NCI-H1092 treated with DMSO at 0.1 percent for 48 hours (cell line): ENCODE measurements at regions not wholly inside any gene's neighbourhood (a gene's known extent, or its start where the extent isn't known, plus 50 kb on each side); places are given as distances from the start of the nearest gene placed in this dataset.
A peak's percentile ranks its signal among the peaks of the same experiment; 100 is the strongest.
"Not testable (repeated sequence)": the region's sequence is repeated elsewhere in the genome, so short reads cannot be mapped to it uniquely, and the experiment has no call there.

ENCODE experiments used
- DNase-seq: peaks from one replicate; lab custom pipeline; 2025; lab: John Stamatoyannopoulos, UW

DNA sequence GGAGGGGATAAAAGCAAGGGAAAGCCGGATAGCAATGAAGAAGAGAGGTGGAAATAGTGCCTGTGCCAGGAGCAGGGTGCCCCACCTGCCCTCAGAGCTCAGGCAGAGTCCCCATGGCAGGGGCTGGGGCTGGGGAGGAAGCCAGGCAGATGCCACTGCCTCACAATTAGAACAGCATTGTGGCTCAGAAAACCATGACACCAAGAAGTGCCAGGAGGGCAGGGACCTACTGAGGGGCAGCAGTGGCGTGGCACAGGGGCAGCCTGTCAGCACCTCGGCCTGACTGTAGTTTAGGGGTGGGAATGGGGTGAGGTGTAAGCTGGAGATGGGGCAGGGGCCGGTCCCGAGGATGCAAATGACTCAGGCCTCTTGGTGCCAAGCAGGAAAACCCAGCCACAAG is 532.1 kb upstream of the B3GAT1 start:
- no peak for DNase-seq

DNA sequence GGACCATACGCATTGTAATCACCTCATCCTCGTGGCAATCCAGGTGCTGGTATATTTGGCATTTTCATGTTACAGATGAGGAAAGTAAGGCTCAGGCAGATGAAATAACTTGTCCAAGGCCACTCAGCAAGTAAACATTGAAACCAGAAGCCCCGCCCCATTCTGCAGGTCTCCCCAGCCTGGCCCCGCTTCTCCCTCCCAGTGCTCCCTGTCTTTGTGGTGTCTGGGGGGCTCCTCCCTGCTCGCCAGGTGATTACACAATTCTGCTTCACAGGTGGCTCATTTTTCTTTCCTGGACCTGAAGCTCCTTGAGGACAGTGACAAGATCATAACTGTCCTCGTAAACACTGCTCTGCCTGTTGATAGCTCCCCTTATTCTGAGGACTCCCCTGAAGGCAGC is 531.5 kb upstream of the B3GAT1 start:
- DNase-seq, result no peak

DNA sequence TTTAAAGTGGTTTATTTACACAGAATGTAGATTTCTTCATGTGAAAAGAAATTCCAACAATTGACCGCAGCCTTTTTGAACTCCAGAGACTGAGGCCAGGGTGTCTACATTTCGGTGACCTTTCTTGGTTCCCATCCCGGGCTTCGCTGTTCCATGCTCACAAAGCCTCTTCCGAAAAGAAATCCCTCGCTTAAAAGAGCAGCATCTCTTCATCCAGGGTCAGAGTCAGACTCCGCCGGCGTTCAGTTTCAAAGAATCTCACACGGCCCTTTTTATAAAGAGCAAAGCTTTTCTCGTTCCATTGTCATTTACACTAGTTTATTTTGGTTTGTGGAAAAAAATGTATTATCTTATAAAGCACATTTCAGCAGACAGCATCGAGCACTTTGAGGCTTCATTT is 530.6 kb upstream of the B3GAT1 start:
- DNase-seq, result no peak

DNA sequence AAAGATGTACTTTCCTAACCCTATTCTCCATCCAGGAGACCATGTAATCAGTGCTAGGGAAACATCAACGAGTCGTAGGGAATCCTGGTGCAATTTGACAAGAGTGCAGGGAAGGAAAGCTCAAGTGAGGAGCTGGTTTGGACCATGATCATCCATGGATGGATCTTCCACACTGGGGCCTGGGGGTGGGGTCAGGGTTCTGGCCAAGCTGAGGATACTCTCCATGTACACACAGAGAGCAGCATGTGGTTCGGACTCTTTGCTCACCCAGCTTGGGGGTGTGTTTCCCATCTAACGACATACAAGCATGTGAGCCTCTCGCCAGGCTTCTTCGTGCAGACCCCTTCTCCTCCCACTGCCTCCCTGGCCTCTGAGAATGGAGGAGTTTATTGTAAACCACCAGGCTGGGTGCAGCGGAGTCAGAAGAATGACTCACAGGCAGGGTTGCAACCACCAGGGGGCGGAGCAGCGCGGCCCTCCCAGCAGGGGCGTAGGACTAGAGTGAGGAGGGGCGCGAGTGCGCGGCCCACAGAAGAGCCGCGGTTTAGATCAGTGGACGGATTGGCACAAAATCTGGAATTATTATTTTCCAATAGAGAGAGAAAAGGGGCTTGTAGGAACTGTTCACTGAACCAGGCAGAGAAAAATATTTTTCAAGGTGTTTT is 530.0 kb upstream of the B3GAT1 start:
- DNase-seq, result not testable (repeated sequence)

DNA sequence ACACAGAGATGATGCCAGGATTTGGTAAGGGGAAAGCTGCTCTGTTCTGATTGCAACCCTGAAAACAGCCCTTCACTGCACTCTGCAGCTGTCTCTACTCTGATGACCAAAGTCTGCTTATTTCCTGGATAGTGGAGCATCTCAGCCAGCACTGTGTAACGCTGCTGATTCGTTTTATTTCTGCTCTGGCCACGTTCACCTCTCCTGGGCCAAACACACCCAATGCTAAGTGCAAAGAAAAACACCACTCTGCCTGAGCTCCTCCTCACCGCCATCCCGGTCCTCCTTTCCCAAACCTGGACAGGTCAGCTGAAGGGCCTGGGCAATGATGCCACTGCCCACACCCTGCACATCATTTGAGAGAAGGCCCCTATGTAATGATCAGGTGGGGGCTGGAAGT is 529.3 kb upstream of the B3GAT1 start:
- DNase-seq, result no peak

DNA sequence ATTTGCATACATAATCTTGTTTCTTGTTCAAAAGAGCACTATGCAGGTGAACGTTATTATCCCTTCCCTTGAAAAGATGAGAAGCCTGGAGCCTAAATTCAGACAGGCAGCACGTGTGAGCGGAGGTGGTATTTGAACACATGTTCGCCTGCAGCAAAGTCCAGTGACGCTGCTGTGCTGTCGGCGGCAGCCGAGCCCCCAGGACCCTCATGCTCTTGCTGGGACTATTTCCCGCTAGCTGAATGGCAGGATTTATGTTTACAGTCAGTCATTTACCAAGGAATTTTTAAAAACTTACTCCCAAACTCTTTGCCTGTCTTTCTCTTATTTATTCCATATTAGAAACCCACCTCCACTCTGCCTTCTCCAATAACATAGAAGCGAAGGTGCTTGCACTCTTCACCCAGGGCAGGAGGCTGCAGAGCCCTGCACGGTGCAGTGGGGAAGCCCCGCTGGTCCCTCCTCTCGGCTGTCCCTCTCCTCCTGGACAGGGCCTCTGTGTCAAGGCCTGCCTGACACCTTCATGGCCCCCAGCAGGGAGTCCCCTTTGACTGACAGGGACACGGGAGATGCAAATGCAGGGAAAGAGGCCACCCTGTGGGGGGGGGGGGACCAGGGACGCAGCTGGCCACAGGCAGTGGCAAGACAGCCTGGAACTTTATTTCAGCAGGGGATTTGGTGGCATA is 528.5 kb upstream of the B3GAT1 start:
- no peak for DNase-seq

DNA sequence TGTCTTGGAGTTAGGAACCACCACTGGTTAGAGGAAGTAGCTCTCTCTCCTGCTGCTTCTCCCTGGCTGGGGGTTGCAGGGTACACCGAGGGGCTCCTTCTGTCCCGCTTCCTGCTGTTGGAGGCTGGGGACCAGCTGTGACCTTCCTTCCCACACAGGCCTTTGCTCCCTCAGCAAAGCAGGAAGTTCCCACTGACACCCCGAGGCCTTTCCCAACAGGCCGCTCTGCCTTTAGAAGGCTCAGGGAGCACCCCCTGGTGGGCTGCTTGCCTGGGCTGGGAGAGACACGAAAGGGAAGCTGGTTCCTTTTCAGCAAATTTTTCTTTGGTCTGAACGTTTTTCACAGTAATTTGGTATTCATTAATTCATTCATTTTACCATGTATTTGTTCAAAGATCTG is 527.9 kb upstream of the B3GAT1 start:
- DNase-seq, result no peak

DNA sequence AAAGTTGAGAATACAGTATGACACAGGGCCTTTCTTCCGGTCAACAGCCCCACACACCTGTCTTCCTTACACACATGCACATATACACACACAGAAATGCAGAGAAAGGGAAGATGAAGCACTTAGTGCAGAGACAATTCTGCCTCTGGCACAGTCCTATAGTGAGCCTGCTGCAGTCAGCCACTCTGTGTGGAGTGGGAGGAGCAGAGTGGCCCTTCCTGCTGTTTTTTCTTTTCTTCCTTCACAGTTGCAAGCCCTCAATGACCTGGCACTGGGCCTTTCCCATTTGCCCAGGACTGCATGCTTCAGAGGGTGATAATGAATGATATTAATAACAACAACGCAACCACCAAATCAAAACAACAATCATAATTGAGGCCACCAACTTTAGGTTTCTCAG is 527.0 kb upstream of the B3GAT1 start:
- no peak for DNase-seq

DNA sequence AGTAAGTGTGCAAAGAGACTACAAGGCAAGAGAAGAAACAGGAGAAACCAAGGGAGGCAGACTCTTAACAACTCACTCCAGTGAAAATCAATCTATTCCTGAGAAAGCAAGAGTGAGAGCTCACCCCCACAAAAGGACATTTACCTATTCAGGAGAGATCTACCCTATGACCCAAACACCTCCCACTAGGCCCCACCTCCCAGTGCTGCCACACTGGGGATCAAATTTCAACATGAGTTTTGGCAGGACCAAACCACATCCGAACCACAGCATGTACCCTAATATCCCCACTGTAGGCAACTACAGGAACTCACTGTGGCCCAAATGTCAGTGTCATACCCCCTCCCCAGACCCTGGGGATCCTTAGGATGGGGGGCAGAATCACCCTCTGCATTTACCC is 526.2 kb upstream of the B3GAT1 start:
- DNase-seq, result no peak

DNA sequence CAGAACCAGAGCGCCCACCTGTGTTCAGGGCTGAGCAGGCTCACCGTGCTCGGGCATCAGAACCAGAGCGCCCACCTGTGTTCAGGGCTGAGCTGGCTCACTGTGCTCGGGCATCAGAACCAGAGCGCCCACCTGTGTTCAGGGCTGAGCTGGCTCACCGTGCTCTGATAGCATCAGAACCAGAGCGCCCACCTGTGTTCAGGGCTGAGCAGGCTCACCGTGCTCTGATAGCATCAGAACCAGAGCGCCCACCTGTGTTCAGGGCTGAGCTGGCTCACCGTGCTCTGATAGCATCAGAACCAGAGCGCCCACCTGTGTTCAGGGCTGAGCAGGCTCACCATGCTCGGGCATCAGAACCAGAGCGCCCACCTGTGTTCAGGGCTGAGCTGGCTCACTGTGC is 525.2 kb upstream of the B3GAT1 start:
- not testable (repeated sequence) for DNase-seq

DNA sequence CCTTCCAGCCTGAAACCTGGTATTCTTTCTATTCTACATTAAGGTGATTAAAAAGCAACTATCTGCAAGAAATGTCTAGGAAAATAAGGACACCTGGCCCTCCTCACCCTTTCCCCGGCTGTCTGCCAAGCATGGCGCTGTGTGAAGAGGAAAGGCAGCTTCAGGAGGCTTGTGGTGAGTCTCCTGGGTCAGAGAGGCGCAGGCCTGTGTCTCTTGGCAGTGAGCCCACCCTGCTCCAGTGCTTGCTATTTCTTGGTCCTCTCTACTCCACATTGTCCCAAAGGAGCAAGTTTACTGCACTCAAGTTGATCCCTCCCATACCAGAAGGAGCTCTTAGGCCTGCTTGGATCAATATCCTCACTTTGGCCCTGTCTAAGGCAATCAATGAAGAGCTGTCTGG is 520.7 kb upstream of the B3GAT1 start:
- DNase-seq, result peak; percentile 37

DNA sequence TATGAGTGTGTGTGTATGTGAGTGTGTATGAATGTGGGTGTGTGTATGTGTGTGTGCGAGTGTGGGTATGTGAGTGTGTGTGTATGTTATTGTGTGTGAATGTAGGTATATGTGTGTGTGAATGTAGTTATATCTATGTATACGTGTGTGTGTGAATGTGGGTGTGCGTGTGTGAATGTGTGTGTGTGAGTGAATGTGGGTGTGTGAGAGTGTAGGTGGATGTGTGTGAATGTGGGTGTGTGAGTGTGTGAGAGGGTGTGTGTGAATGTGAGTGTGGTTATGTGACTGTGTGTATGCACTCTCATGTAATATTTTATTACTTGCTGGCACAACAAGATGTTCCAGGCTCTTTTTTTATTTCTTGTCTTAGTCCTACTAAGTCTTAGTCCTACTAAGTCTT is 513.4 kb upstream of the B3GAT1 start:
- no peak for DNase-seq

DNA sequence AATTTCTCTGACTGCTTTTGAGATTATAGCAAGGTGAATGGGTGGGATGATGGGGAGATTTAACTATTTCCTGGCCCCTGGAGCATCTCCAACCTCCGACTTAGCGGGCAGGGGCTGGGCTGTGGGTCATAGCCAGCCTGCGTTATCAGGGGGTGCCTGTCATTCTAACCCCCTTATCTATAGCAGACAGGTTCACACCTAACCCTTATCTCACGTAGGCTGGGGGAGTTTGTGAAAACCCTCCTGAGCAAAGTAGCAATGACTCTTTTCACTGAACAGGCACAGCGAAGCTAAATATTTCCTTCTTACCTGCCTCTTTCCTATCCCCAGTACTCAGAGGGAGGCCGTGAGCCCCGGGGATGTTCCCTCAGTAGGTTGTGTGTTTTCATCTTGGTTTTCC is 511.4 kb upstream of the B3GAT1 start:
- DNase-seq, result no peak

DNA sequence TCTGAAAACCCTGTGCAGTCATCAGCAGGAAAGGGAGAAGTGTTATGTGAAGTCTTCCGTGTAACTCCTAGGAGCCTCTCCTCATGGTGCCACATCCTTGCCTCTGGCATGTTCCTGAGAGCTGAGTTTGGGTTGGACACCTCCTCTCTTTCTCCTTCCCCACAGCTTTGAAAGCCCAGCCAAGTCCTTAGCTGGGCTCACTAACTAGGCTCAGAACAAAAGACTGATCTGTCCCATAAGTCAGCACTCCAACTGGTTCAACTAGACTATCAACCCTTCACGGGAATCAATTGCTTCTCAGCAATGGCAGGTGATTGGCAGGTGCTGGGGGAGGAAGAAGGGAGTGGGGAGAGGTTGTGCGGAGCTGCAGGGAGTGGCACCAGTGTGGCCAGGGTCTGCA is 509.9 kb upstream of the B3GAT1 start:
- no peak for DNase-seq

DNA sequence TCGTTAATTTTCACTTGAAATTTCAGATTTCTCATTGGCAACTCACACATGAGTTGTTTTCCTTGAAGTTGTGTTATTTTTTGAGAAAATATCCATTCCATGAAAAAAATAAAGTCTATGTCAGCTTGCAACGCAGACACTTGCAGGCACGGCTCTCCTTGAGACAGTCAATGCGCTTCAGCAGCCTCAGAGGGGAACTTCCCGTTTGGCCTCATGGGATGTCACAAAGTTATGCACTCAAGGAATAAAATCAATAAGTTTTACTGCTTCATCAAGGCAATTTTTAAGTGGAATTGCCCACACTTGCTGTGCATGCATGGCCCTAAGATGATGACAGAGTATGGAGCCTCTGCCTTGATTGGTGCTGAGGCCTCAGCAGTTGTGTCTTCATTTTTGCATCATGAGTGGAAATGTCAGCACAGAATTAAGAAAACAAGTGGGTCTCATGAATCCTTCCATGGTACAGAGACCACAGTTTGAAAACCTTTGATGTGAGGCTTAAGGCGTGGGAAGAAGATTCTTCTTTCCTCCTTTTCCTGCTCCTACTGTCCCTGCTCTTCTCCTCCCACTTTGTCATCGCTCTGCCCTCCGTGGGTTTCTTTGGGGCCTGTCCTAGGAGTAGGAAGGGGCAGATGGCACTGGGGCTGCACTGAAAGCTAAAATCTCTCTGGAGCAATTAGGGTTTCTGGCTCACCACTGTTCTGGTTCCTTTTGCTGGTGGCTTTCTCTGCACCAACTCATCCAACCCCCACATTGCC is 509.0 kb upstream of the B3GAT1 start:
- DNase-seq, result no peak

DNA sequence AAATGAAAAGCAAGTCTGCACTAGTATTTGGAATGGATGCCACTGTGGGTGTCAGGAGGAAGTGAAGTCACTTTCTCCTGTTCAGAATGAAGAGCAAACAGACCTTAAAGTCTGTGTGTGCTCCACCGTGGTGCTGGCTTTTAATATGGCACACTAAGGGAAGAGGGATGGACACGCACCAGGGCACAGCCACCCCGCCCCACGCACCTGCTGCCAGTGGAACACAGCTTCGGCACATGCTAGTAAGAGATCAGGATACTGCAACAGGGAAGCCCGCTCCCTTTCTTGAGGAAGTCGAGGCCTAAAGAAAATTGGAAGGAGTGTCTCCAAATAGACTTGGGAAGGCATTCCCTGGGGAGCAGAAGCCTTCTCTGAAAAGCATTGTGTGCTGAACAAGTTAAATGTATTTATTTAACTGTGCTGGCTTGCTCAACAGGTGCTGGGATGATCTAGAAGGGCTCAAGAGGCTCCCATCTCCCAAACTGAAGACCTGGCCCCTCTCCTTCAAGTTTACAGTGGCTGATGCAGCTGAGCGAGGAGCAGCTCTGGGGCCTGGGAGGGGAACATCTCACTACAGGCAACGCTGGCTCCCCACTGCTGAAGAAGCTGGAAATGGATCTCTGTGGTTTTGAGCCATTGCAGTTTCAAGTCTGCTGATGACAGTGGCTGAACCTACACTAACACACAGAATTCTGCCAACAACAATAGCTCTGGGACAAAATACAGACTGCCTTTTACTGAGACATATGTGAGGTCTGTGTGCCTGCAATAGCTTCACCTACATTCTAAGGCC is 504.6 kb upstream of the B3GAT1 start:
- no peak for DNase-seq

DNA sequence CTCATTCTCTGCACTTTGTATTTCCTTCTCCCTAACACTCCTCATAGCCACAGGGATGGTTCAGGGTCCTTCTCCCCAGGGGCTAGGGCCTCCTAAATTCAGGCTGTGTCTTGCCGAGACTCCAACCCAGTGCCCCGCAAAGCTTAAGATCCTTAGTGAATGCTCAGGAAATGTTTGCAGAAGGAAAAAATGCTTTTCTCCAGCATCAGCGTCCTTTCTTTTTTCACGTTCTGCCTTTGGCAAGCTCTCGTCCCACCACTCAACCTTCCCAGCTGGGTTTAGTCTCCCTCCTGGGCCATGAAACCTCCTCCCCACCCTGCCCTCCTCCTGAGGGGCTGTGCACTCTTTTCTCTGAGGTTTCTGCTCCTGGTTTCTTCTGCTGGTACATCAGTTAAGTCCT is 503.8 kb upstream of the B3GAT1 start:
- DNase-seq, result no peak

DNA sequence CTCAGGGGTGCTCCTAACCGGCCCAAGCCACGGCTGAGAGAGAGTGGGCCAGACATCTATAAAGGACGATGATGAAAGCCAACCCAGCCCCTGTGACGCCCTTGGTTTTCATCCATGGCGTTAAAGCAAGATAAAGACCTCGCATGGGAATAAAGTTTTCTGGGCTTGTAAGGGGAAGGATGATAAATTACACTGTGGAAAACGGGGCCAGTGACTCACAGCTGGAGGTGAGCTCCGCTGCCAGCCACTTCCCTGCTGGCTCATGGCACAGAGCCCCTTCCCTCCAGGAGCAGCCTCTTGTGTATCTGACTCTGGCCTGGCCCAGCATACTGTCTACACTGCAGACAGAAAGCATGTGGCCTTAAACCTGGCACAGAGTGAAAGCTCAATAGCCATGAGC is 503.2 kb upstream of the B3GAT1 start:
- DNase-seq, result peak; percentile 50

DNA sequence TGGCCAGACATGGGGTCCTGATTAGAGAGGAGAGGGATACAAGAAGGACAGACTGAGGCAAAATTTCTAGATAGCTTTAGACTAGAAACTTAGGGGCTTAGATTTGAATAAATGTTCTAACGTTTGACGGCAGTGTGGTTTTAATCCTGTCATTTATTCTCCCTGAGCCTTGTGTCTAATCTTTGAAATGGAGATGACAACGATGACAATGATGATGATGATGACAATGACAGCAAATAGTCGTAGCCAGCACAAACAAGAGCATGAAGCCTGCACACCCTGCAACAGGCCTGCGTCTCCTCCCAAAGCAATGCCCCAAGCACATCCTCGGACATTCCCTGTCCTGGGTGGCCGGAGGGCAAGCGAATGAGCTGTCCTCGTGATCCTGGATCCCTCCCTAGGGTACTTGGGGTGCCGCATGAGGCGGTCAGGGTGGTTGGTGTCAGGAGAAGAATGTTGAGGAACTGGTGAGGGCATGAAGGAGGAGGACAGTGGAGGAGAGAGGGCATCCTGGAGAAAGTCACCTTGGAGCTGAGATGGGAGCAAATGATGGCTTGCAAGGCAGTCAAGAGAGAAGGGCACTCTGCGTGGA is 502.1 kb upstream of the B3GAT1 start:
- DNase-seq, result no peak

DNA sequence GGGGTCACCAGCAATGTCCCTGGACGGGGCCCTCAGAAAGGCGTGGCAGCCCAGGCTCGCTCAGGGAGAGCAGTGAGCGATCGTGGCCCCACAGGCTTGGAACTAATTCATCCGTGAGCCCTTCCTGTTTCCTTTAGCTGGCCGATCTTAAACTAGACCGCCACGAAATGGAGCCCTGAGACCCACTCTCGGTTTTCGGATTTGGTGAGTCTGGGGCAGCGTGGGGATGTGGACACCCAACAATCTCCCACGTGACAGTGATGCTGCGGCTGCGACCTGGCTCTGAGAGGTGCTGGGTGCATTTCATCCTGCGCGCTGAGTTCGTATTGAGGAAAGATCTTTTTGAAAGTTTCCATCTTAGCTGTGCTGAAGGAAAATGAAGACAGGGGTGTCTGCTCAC is 501.3 kb upstream of the B3GAT1 start:
- no peak for DNase-seq

DNA sequence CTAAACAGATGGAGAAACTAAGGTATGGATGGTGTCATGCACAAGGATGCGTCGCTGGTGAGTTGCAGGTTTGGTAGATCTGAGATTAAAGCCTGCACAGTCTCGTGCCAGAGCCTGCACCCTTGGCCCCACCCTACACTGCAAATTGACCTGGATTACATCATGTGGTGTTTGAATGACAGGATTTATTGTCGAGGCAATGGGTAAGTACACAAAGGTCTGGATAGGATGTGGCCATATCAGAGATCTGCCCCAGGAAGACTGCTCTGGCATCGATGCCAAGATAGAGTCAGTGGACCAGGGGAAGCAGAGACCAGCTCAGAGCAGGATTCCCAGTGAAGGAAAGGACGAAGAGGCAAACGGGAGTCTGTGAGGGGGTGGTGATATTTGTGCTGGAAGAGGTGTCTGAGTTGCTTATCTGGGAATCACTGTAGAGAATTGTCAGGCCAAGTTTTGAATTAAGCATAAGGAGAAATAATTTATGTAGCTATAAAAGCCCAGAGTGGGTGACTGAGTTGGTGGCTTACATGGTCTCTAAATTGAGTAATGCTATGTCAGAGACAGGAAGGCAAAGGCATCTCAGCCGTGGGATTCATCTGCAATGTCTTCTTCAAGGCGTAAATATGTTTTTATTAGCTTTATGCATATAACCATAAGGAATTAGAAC is 499.6 kb upstream of the B3GAT1 start:
- DNase-seq, result no peak

DNA sequence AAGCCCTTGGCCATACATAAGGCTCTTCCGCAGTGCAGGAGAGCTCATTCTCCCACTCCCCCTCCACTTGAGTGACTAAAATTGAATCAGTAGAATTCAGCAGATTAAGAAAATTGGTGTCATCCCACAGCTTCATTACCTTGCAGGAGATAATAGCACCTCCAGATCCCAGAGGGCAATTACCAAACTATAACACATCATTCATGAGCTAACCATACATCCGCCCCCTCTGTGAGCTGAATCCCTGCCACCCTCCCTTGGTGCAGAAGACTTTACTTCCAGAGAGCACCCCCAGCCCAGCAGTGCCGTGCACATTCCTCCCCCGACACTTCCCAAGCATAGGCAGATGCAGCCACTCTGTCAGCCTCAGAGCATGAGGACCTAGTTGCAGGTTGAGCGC is 496.5 kb upstream of the B3GAT1 start:
- DNase-seq, result no peak
